GM19467 (cell line): ENCODE measurements at regions not wholly inside any gene's neighbourhood (a gene's known extent, or its start where the extent isn't known, plus 50 kb on each side); places are given as distances from the start of the nearest gene placed in this dataset.

Source experiments
- ATAC-seq: cut with Tn5 transposase; IDR thresholded peaks from one replicate; pipeline ENCODE4 v1.9.1; 2021; ENCODE audit warnings: mild to moderate bottlenecking, moderate library complexity; ENCODE audit not compliant: unreplicated experiment

- no peak for ATAC-seq
Observed at GRCh38 chr11:30153008-30153407, 77.8 kb upstream of the FSHB start.

DNA sequence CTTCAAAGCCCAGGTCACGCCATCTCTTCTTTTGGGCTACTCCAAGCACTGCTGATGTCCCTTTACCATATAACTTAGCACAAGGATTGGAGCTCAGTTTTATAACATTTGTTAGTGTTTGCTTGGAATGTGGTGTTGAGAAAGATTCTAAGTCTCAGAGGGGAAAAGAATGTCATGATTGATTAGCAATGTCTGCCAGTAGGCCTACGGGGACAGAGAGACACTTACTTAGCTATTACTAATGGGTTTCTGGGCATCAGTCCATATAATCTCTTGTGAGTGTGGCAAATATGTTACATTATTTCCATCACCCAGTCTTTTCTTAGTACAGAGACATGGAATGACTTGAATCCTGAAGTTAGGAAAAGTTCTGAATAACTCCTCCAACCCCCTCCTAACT lies 75.4 kb upstream of the FSHB start:
- no peak for ATAC-seq

DNA sequence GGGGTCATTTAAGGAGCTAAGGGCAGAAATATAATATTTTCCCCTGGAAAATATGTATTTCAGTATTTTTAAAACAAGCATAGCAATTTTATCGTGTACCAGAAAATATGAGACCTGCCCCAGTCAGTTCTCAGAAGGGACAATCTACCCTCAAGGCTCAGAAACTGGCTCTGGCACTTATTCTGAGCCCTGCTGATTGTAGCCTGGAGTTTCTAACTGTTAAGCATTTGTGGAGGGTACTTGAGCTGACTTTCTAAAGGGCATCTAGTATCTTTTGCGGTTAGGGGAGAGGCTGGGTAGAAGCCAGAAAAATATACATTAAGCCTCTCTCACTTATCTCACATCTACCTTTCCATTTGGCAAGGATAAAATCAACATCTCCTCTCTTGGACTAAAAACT lies 71.3 kb upstream of the FSHB start:
- ATAC-seq, result no peak

DNA sequence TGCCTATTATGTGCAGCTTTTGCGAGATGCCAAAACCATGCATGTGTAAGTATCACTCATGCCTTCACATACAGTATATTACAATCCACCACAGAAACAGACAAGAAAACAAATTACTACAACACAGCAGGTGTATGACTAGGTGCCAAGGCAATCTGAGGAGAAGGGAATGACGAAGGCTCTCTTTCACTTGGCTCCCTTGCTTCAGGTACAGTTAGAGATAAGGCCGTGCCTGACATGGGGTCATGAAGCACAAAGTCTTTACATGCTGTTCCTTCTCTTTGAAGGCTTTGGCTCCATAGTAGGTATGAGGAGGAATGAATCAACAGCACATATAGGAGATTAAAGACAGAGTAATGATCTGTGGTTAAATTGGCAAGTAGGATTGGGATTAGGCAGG lies 65.2 kb upstream of the FSHB start:
- no peak for ATAC-seq

DNA sequence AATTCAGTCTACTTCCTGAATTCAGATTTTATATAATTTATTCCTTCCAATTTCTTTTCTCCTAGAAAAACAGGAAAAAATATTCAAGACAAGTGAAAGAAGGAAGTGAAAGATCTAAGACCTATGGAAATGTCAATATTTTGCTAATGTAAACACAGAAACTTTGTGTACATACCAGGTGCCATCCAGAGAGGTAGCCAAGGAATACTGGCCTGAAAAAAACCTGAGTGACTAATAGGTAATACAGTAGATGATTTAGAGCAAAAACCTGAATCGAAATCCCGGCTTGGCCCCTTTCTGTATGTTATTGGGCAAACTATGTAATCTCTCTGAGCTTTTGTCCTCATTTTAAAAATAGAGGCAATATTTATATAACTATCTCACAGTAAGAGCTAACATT lies 59.2 kb upstream of the FSHB start:
- ATAC-seq, result no peak

GRCh38 chr11:30172158-30172557 lies 58.7 kb upstream of the FSHB start:
- ATAC-seq, result no peak

- ATAC-seq, result no peak
Observed at GRCh38 chr11:30172883-30173311, 57.9 kb upstream of the FSHB start.

DNA sequence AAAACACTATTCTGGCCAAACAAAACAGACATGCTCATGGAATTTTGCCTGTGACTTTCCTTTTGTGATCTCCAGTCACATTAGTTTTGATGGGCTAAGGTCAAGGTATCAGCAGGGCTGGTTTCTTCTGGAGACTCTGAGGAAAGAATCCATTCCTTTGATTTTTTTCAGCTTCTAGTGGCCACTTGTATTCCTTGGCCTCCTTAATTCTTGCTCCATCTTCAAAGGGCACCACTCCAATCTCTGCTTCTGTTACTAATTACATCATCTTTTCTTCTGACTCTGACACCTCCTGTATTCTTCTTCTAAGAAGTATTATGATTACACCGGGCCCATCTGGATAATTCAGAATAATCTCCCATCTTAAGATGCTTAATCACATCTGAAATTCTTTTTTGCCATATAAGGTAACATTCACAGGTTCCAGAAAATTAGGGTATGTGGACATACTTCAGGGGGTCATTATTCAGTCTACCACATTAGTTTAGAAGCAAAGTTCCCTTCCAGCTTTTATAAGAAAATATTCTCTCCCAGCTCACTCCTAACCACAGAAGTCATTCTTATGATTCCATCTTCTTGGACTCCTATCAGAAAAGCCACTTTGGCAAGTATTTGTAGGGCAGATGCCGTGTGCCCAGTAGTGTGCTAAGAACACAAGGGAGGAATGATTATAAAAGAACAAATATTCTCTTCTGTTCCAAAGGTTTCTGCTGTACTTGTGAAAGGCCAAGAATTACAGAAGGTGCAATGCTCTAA lies 56.4 kb upstream of the FSHB start:
- no peak for ATAC-seq
